Esophagus mucosa (tissue), 1 donor: ENCODE measurements at regions not wholly inside any gene's neighbourhood (a gene's known extent, or its start where the extent isn't known, plus 50 kb on each side); places are given as distances from the start of the nearest gene placed in this dataset.

Source experiments
- ATAC-seq: fragments of 200-7000 bp; cut with Tn5 transposase; one replicate; pipeline ENCODE4 v1.9.1; 2020
- donor health status: DM: yes; HTN: yes; CAD: no.

DNA sequence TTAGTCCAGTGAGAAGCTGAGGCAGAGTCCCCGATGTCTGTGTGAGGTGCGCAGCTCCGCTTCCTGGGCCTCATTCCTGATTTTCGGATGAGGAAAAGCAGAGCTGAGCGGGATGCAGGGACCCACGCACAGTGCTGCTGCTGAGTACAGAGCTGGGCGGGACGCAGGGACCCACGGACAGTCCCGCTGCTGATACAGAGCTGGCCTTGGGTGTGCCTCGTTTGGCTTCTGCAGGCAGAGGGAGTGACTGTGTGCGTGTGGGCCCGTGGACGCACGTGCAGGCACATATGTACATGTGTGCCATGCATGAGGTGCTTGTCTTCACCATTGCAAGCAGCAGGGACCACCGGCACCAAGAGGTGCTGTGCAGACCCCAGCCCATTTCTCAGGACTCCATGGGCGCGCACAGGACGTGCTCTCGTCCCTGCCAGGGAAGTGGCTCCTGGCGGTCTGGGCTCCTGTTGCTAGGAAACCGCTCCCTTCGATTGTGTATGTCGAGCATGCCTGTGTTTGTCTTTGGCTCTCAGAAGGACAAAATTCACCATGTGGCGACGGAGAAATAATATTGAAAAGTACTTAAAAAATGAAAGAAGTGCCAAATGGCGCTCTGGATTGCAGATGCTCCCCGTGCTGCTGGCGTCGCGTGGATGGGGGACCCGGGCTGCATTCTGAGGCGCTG, 303.8 kb upstream of the MKI67 start:
- ATAC-seq = no peak

- ATAC-seq = no peak
Observed at GRCh38 chr10:128431083-128431482, 304.9 kb upstream of the MKI67 start.

DNA sequence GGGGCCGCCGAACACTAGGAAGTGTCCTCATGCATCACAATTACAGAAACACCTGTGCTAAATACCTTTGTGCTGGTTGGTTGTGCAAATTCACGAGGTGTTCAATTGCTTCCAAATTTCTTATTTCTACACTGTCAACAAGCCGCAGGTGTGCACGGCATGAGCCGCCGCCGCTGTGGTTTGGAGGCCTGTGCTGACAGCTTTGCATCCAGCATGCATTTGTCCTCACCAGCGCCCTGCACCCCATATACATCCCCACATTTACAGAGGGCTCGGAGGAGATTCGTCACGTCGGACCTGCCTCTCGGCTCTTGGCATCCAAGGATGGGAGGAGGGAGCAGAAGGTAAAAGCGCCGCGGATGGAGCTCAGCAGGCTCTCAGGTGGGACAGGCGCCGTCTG, 305.3 kb upstream of the MKI67 start:
- ATAC-seq = no peak

GRCh38 chr10:128432011-128432410, 305.8 kb upstream of the MKI67 start:
- ATAC-seq = no peak

GRCh38 chr10:128432423-128432822, 306.2 kb upstream of the MKI67 start:
- no peak for ATAC-seq

- ATAC-seq = no peak
Observed at GRCh38 chr10:128435811-128436210, 309.6 kb upstream of the MKI67 start.

DNA sequence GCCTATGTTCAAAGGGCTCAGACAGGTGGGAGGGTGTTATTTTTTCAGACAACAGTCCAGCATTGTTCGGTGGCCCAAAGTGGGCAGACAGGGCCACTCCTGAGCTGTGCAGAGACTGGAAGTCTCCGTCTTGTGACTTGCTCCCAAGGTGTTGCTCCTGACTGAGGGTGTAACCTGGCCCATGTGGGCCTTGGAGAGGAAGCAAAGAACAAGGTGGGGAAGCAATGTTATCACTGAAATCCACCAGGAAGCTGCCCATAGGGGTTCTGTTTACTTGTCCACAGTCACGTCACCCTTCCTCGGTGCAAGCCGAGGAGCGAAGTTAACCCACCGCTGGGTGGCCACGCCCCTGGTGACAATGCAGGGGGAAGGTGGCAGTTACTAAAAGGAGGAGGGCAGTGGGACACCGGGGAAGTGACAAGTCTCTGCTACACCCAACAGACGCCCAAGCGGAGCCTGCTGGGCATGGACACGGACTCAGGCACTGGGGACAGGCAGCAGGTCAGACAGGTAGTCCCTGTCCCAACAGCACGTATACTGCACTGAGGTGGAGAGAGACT, 311.6 kb upstream of the MKI67 start:
- ATAC-seq = no peak

DNA sequence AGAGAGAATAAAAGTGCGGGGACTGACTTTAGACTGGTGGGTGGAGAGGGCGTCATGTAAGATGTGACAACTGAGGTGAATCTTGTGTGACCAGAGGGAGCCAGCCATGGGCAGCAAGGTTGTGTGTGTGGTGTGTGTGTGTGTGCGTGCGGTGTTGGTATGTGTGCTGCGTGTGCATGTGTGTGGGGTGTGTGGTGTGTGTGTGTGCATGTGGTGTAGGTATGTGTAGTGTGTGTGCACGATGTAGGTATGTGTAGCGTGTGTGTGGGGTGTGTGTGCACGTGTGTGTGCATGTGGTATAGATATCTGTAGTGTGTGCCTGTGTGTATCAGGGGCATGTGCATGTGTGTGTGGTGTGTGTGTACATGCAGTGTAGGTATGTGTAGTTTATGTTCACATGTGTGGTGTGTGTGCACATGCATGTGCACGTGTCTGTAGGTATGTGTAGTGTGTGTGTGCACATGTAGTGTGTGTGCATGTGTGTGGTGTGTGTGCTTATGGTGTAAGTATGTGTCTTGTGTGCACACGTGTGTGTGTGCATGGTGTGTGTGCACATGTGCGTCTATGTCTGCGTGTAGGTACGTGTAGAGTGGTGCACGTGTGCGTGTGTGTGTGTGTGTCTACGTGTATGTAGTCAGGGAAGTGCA, 312.3 kb upstream of the MKI67 start:
- ATAC-seq = no peak

- no peak for ATAC-seq
Observed at GRCh38 chr10:128440513-128441160, 314.4 kb upstream of the MKI67 start.

DNA sequence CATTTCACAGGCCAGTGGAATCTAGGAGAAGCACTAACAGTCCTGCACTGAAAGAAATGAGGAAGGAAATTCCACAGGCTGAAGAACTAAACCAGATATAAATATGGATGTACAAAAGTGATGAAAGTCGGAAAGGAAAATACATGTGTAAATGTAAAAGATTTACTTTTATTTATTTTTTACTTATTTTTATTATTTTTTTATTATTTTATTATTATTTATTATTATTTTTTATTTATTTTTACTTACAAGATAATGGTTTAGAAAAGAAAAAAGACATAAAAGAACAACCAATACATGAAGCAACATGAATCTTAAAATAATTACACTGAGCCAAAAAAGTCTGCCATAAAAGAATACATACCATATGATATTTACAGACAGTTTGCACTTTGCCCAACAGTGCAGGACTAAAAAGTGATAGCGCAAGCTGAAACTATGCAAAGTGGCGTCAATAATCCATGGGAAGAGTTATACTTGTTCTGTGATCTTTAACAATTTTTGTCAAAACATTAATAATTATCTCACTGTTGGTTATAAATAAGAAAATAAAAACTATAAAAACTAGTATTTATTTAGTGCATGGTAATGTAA, 317.8 kb upstream of the MKI67 start:
- ATAC-seq = no peak

- ATAC-seq = no peak
Observed at GRCh38 chr10:128448796-128449195, 322.6 kb upstream of the MKI67 start.

- ATAC-seq = no peak
Observed at GRCh38 chr10:128451879-128452278, 325.7 kb upstream of the MKI67 start.

GRCh38 chr10:128456271-128456670, 330.0 kb upstream of the MKI67 start:
- ATAC-seq = no peak

GRCh38 chr10:128457136-128457535, 330.9 kb upstream of the MKI67 start:
- no peak for ATAC-seq

DNA sequence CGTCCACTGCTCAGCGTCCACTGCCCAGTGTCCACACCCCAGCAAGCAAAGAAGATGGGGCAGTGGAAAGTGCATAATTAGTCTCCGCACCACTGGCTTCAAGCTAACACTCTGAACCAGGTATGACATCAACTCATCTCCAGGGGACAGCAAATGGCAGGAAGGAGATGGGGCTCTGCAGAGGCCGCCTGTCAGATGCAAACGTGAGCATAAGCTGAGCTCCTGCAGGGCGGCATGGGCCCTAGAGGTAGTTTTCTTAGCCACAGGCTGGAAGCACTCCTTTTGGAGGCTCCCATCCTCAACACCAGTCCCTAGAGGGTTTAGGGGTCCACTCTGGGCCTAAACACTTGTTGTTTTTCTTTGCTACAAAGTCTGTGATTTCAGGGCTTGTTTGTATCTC, 335.8 kb upstream of the MKI67 start:
- no peak for ATAC-seq

GRCh38 chr10:128462844-128463243, 336.6 kb upstream of the MKI67 start:
- ATAC-seq = no peak

GRCh38 chr10:128463991-128464760, 338.0 kb upstream of the MKI67 start:
- no peak for ATAC-seq

DNA sequence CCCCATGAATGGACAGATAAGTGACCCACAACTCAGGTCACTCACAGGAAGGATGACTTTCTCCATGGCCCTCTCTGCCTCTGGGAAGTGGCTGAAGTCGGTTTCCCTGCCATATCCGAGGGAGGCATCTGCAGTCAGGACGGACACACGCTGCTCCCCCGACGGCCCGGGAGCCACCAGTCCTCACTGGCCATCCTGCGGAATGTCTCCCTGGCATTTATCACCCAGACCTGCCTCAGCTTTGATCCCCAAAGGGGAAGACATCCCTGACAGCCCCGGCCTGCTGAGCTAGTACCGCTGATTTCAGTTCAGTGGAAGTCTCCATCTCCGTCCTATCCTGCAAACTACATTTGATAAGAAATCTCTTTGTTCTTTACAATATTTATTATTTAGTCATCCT, 339.5 kb upstream of the MKI67 start:
- ATAC-seq = no peak

GRCh38 chr10:128466831-128467371, 340.7 kb upstream of the MKI67 start:
- ATAC-seq = no peak

- no peak for ATAC-seq
Observed at GRCh38 chr10:128468462-128468861, 342.2 kb upstream of the MKI67 start.

DNA sequence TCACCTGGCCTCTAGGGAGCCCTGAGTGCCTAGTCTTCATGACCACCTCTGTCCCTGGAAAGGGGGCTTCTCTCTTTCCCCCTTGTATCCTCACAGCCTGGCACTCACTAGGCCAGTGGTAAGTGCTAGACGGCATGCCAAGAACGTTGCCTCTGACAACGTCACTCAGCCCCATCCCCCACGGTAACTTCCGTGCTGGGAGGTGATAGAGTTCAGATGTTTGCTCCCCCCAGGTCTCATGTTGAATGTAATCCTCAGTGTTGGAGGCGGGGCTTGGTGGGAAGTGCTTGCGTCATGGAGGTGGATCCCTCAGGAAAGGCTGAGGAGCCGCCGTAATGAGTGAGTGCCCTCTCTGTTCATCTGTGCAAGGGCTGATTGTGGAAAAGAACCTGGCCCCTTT, 343.3 kb upstream of the MKI67 start:
- no peak for ATAC-seq

DNA sequence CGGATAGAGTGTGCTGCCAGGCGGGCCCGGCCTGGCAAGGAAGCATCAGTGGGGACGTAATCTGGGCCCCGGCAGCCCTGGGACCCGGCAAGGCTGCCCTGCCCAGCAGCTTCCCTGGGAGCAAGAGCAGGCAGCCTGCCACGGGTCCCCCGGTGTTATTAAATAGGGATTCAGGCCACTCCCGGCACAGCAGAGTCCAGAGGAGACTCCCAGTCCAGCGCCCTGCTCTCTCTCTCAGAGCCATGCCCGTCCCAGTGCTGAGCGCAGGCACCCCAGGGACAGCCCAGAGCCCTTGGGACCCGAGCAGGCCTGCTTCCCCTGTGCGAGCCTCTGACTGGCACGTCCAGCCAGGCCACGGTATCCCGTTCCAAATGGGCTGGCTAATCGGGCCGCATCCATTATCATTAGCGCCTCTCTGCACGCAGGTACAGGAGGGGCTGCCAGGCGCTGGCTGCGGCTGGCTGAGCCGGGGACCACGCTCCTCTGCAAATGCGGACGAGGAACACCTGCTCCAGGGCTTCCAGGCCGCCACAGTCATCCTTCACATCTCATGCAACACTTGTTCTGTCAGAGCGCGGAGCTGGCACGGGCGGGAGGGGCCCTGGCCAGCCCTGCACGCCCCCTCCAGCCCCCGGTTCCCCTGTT, 344.2 kb upstream of the MKI67 start:
- no peak for ATAC-seq
